Mononuclear cell (primary cell): ENCODE measurements at regions not wholly inside any gene's neighbourhood (a gene's known extent, or its start where the extent isn't known, plus 50 kb on each side); places are given as distances from the start of the nearest gene placed in this dataset.

Source experiments
- H3K27me3 ChIP-seq: 2 replicates; pipeline ENCODE4 v1.6.0; 2011; ENCODE audit warnings: low read length, control low read depth; ENCODE audit not compliant: insufficient read depth
- H3K4me1 ChIP-seq: 2 replicates; pipeline ENCODE4 v1.5.1; 2011; ENCODE audit warnings: mild to moderate bottlenecking, low read length, control low read depth; ENCODE audit not compliant: insufficient read depth
- H3K4me3 ChIP-seq: 2 replicates; pipeline ENCODE4 v1.5.1; 2011; ENCODE audit warnings: mild to moderate bottlenecking, low read length, moderate library complexity
- H3K9me3 ChIP-seq: 2 replicates; pipeline ENCODE4 v1.5.1; 2011; ENCODE audit warnings: low read depth, mild to moderate bottlenecking, control low read depth, low read length

DNA sequence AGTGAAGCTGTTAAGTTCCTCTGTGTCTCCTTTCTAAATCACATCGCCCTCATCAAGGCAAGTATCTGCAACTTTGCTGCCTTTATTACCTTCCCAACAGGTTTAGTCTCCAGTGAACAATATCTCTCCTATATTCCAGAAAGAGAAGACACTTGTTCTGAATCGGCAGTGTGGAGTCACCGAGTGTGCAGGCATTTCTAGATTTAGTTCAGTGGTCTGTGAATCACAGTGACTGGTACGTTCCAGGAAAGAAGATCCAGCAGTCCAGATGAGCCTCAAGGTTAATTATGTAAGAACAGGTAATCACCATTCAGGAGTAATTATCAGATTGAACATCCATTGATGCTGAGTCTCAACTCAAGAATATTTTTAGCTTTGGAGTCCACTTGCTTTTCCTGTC, 497.0 kb downstream of the FOXO1 start:
- Histone ChIP-seq H3K27me3 (no peaks in the 10 kb centered on the region), H3K4me3 (no peak overlapping the region), H3K9me3 (no peaks in the 10 kb centered on the region), H3K4me1 (no peaks in the 10 kb centered on the region)

DNA sequence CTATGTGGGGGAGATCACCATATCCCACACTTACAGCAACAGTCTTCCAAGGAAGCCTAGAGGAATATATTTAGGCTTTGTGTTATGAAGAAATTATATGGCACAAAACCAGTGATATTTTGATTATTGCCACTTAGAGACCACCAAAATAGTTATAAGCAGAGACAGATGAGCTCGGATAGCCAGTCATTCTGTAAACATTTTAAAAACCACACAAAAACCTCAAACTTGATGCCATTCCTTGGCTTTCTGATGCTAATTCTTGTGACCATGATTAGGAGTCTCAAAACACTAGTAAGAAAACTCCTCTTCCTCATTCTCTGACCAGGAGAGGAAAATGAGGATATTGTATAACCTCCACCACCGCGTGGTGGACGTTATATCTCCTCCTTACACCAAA, 496.4 kb downstream of the FOXO1 start:
- Histone ChIP-seq H3K9me3 (no peaks in the 10 kb centered on the region), H3K4me1 (no peaks in the 10 kb centered on the region), H3K4me3 (no peak overlapping the region), H3K27me3 (no peaks in the 10 kb centered on the region)

DNA sequence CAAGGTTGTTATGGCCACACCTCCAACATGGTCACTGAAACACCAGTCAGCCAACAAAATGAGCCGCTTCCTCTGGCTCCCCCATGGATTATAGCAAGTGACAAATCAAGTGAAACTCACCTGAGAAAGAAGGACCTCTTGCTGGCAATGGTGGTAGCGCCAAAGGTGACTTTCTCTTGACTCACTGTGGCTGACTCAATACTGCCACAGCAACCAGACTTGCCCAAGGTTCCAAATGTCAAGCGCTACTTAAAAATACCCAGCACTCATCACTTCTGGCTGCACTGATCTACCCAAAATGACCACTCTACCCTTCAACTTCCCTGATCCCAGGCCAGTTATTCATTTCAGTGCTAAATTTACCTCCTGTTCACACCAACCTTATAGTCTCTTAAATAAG, 495.5 kb downstream of the FOXO1 start:
- no peaks in the 10 kb centered on the region for H3K27me3 ChIP-seq
- no peak overlapping the region for H3K4me3 ChIP-seq
- H3K4me1 ChIP-seq, result no peaks in the 10 kb centered on the region
- H3K9me3 ChIP-seq, result no peaks in the 10 kb centered on the region

DNA sequence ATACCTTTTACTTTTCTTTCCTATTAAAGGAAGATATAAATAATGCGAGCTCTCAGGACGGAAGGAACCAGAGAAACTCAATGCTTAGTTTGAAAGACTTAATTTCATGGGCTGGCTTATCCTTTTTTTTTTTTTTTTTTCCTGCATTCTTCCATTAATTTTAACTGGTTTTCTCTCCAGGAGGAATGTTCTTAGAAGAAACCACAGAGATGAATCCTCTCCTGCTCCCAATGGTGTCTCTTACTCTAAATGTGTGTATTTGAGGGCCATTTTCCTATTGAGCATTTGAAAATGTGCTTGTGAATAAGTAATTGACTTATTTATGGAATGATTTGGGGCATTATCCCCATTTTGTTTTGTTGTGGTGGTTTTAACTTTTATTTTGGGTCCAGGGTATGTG, 494.9 kb downstream of the FOXO1 start:
- no peaks in the 10 kb centered on the region for H3K27me3 ChIP-seq
- no peak overlapping the region for H3K4me3 ChIP-seq
- no peaks in the 10 kb centered on the region for H3K4me1 ChIP-seq
- H3K9me3 ChIP-seq, result no peaks in the 10 kb centered on the region

DNA sequence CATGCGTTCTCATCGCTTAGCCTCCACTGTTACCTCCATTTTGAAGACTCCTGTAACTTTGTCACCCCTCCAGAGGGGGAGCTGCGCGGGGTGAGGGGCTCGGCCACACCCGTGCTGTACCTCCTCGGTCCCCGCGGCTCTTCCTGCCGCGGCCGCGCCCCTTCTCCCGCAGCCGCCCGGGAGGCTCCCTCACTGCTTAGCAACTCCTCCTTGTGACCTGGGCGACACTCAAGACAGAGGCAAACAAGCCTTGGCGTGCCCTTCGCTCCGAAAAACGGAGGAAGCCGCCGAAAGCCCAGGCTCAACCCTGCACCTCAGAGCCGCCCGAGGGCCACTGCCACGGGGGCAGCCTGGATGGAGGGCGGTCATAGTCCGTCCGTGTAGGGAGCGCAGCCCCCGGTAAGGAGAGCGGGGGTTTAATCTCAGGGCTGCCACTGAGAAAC, 494.3 kb downstream of the FOXO1 start:
- Histone ChIP-seq H3K27me3 (no peaks in the 10 kb centered on the region), H3K4me3 (no peak overlapping the region), H3K9me3 (no peaks in the 10 kb centered on the region), H3K4me1 (no peaks in the 10 kb centered on the region)

DNA sequence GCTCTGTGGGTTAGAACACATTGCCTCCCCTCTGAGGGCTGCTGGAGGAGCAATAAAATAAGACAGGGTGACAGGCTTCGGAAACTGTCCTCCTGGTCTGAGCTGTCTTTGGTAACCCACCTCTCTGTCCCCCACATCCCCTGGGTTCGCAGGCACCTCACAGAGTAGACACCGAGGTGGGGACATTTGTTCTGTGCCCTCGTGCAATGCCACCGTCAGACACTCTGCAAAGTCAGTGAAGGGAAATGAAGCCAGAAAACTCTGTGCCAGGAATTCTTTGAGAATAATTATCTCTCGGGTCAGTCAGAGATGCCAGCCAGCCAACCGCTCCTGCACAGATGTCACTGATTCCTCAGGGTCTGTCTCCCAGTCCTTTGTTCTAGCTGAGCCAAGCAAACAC, 493.6 kb downstream of the FOXO1 start:
- Histone ChIP-seq H3K27me3 (no peaks in the 10 kb centered on the region), H3K4me3 (no peak overlapping the region), H3K4me1 (no peaks in the 10 kb centered on the region), H3K9me3 (no peaks in the 10 kb centered on the region)

DNA sequence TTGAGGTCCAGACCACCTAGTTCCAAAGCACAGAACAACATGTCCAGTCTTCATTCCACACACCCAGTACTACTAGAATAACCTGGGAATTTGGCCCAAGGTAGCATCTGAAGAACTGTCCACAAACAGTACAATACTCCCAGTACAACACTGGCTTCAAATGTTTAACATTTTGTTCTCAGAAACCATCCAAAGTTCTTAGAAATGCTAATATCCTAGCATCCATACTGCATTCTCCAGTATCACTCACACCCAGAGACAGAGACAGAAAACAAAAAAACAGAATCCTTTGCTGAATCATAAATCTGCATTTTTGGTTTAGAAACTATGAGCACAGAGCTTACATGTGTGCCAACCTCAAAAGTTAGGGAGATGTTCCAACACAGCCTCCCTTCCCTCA, 490.8 kb downstream of the FOXO1 start:
- Histone ChIP-seq H3K27me3 (no peaks in the 10 kb centered on the region), H3K4me3 (no peak overlapping the region), H3K4me1 (no peaks in the 10 kb centered on the region), H3K9me3 (no peaks in the 10 kb centered on the region)

DNA sequence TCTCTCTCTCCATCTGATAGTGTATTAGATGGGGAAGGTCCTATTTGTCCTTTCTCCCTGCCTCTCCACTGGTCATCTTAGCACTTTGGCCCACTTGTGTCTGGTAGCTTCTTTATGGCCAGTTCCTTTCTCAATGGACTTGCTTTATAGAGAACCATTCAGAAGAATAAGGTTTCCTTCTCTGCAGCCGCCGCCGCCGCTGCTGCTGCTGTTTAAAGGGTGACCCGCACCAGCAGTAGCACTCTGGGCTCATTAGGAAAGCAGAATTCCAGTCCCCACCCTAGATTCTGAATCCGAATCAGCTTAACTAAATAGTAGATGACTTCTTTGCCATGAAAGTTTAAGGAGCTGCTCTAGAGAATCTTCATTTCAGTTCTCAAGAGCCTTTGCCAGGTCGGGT, 490.2 kb downstream of the FOXO1 start:
- H3K27me3 ChIP-seq, result no peaks in the 10 kb centered on the region
- no peaks in the 10 kb centered on the region for H3K4me1 ChIP-seq
- no peaks in the 10 kb centered on the region for H3K9me3 ChIP-seq
- no peak overlapping the region for H3K4me3 ChIP-seq

DNA sequence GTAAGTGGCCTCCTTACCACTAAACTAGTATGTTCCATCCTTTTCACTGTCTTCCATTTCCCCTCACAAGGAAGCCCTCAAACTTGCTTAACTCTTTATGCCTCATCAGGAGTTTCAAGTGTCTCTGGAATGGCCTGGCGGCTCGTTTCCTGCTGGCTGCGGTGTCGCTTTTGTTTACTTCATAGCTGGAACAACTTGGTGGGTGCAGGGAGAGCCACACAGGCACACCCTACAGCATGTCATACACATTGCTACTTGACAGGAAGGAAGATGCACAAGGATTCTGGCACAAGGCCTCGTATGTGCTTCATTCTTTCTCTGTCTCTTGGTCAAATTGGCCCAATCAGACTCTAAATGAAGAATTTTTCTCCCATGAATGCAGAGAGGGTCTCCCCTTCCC, 488.3 kb downstream of the FOXO1 start:
- no peaks in the 10 kb centered on the region for H3K27me3 ChIP-seq
- no peaks in the 10 kb centered on the region for H3K9me3 ChIP-seq
- H3K4me1 ChIP-seq, result no peaks in the 10 kb centered on the region
- no peak overlapping the region for H3K4me3 ChIP-seq

DNA sequence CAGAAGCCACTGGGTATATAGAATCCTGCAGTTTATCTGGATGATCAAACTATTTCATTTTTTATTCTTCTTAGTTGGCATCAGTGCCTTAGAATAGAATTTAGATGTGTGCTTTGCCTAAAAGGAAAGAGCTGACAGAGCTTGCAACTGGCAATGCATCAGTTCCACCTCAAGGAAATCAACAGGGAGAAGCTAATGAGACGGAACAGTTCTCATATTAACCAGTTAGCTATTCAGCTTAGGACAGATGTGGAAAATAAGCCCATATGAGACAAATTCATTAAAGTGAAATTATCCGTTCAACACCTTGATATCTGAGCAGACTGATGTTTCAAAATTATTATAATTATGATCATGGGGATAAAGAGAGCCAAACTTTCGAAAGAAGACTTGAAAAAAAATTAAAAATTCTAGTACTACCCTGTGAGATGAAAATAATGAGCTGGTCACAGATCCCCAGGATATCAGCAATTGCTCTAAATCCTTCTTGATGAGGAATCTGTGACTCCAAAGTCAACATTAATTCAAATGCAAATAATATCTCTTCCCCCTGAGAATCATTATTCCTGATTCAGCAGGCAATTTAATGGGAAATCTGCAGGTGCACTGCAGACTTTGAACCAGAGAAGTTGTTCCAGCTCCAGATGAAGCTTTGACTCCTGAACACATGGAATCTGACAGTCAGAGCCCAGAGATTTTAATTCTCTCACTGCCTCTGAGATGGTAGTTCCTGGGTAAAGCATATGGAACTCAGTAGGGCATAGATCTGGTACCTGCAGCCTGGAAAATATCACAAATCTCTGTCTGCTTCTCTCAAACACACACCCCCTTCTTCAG, 486.8 kb downstream of the FOXO1 start:
- Histone ChIP-seq H3K9me3 (no peaks in the 10 kb centered on the region), H3K27me3 (no peaks in the 10 kb centered on the region), H3K4me3 (no peak overlapping the region), H3K4me1 (no peaks in the 10 kb centered on the region)

DNA sequence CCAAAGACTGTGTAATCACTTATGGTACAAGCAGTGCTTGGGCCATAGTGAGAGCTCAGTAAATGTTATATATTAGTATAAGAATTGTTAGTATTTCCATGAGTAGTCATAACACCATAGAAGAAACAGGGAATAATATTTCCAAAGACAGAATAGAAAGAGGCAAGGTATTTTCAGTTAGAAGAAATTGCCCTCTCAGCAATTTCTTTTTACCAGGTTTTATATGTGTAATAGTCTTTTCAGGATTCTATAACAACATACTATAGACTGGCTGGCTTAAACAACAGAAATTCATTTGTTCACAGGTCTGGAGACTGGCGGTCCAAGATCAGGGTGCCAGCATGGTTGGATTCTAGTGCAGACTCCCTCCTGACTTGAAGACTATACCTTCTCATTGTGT, 485.7 kb downstream of the FOXO1 start:
- no peaks in the 10 kb centered on the region for H3K9me3 ChIP-seq
- no peaks in the 10 kb centered on the region for H3K27me3 ChIP-seq
- H3K4me3 ChIP-seq, result no peak overlapping the region
- peaks cover 6% of the 10 kb centered on the region for H3K4me1 ChIP-seq

DNA sequence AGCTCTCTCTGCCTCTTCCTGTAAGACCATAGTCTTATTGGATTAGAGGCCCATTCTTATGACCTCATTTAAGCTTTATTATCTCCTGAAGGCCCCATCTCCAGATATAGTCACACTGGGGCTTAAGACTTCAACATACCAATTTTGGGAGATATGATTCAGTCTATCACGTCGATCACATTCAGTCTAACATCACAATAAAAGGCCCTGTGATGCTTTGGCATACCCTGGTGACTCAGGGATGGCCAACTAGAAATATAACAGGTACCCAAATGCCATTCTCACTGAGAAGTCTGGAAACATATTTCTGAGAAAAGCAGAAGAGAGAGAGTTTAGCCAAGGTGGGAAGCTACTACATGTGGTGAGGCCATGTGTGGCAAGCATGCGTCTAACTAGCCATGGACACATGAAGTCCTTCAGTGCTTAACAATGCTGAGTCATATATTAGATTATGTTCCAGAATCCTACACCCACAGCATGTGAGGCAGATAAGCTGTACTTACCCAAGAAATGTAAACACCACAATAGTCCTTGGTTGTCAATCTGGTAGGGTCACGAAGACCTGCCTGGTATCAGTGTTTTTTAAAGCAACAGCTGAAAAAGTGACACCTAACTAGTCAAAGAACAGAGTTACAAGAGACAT, 485.1 kb downstream of the FOXO1 start:
- Histone ChIP-seq H3K4me1 (peaks cover 10% of the 10 kb centered on the region), H3K9me3 (no peaks in the 10 kb centered on the region), H3K27me3 (no peaks in the 10 kb centered on the region), H3K4me3 (no peak overlapping the region)

DNA sequence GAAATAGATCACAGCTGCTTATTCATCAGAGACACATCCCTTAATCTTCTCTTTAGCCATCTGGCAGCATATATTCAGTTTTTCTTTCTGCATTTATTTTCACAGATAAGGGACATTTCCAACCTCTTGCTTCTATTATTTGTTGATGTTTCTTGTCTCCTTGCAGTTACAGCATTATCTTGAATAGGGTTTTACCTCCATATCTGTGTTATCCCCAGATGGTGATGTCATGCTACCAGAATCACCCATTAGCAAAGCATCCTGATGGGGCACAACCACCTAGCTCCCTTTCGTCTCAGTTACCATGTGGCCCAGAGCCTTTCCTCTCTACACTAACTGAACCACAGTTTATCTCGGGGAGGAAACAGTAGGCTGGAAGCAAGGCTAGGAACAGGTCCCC, 483.9 kb downstream of the FOXO1 start:
- Histone ChIP-seq H3K9me3 (no peaks in the 10 kb centered on the region), H3K27me3 (no peaks in the 10 kb centered on the region), H3K4me3 (no peak overlapping the region), H3K4me1 (peaks cover 20% of the 10 kb centered on the region)

DNA sequence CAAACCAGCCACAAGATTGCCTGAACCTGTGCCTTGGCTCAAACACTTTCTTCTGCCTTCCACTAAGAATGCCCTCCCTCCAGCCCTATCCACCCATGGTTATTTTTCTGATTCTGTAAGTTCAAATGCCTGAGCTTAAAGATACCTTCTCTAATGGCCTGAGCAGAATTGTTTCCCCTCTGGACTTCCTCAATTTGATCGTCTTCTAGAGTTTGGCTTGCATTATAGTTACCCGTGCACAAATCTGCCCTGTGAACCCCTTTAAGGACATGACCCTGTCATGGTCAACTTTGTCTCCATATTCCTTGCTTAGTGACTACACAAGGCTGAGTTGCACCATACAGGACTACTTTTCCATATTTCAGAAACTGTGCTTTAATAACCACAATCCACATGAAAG, 481.0 kb downstream of the FOXO1 start:
- no peaks in the 10 kb centered on the region for H3K9me3 ChIP-seq
- no peaks in the 10 kb centered on the region for H3K27me3 ChIP-seq
- peaks cover 42% of the 10 kb centered on the region for H3K4me1 ChIP-seq
- no peak overlapping the region for H3K4me3 ChIP-seq

DNA sequence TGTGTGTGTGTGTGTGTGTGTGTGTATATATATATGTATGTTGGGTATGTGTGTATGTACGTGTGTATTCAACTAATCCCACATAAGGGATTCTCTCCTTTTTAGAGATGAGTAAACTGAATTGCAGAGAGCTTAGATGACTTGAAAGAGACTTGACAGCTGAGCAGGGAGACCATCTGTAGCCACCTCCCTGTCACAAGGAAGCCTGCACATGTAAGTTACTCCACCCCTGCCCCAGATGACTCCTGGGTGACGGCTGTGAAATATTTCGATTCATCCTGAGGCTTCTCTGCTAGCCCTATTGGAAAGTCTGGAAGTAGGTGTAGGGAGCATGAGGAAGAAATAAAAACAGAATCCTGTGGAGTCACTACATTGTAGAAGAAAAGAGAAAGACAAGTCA, 480.4 kb downstream of the FOXO1 start:
- Histone ChIP-seq H3K4me3 (no peak overlapping the region), H3K4me1 (peaks cover 48% of the 10 kb centered on the region), H3K27me3 (no peaks in the 10 kb centered on the region), H3K9me3 (no peaks in the 10 kb centered on the region)
